ENCODE measurements at regions not wholly inside any gene's neighbourhood (a gene's known extent, or its start where the extent isn't known, plus 50 kb on each side); places are given as distances from the start of the nearest gene placed in this dataset.

GRCh38 chr4:78704981-78705683 is 71.0 kb upstream of the BMP2K start:
- H3K27ac ChIP-seq (ENCODE audit: extremely low read depth, low read depth, low read length): no peak overlapping the region
- ChIA-PET CTCF (no interaction called here), POLR2A (interaction anchor here (0.6 kb wide), 1 partner anchor 1037 kb away, joined by 6 read pairs; no protein-coding TSS in a partner anchor)
- H3K9me3 ChIP-seq (ENCODE audit: control insufficient read depth, insufficient read depth, low read depth, low read length): no peaks in the 10 kb centered on the region
- TF ChIP-seq ZNF350 (tag by site-specific recombination; IDR thresholded peaks at IDR 0.05): no peak
- TF ChIP-seq ZNF335 (tag by site-specific recombination; conservative IDR thresholded peaks at IDR 0.05): no peak
- no peak for TF ChIP-seq ZNF433 (tag by site-specific recombination; IDR thresholded peaks at IDR 0.05; ENCODE audit: low read depth)
- no peak for TF ChIP-seq ZSCAN23 (tag by site-specific recombination; IDR thresholded peaks at IDR 0.05)
- TF ChIP-seq ZNF645 (tag by site-specific recombination; IDR thresholded peaks at IDR 0.05): no peak
- TF ChIP-seq BCL6B (tag by site-specific recombination; IDR thresholded peaks at IDR 0.05): no peak
- TF ChIP-seq ZNF692 (tag by site-specific recombination; IDR thresholded peaks at IDR 0.05): no peak
- no peak for TF ChIP-seq REPIN1 (tag by site-specific recombination; IDR thresholded peaks at IDR 0.05; ENCODE audit: low read depth)
- TF ChIP-seq ZNF426 (tag by site-specific recombination; IDR thresholded peaks at IDR 0.05): no peak
- no peak for TF ChIP-seq ZNF274 (IDR thresholded peaks at IDR 0.05; ENCODE audit: low read length)
- TF ChIP-seq ZNF274 (tag by site-specific recombination; IDR thresholded peaks at IDR 0.05; ENCODE audit: borderline replicate concordance): no peak
- TF ChIP-seq ZFP3 (tag by site-specific recombination; IDR thresholded peaks at IDR 0.05; ENCODE audit: low read depth): no peak
- TF ChIP-seq ZNF423 (tag by site-specific recombination; IDR thresholded peaks at IDR 0.05): no peak
- TF ChIP-seq ZNF214 (tag by site-specific recombination; IDR thresholded peaks at IDR 0.05; ENCODE audit: borderline replicate concordance): no peak
- TF ChIP-seq ZNF768 (tag by site-specific recombination; IDR thresholded peaks at IDR 0.05): no peak
- no peak for TF ChIP-seq ZNF19 (tag by site-specific recombination; IDR thresholded peaks at IDR 0.05; ENCODE audit: low read depth)
- TF ChIP-seq KLF7 (tag by site-specific recombination; IDR thresholded peaks at IDR 0.05; ENCODE audit: borderline replicate concordance): no peak
- TF ChIP-seq HOXA7 (CRISPR knock-in tag; IDR thresholded peaks at IDR 0.05; ENCODE audit: borderline replicate concordance): no peak
- TF ChIP-seq ZNF654 (tag by site-specific recombination; IDR thresholded peaks at IDR 0.05; ENCODE audit: low read depth): no peak
- no peak for TF ChIP-seq ZNF324 (tag by site-specific recombination; IDR thresholded peaks at IDR 0.05)
- H3K4me3 ChIP-seq (ENCODE audit: low read depth, low read length): no peak overlapping the region
- no peaks in the 10 kb centered on the region for H3K36me3 ChIP-seq (ENCODE audit: control insufficient read depth in 2 of 2, insufficient read depth in 1 of 2, low read length in 2 of 2)
- no peaks in the 10 kb centered on the region for H3K4me1 ChIP-seq (ENCODE audit: control insufficient read depth, insufficient read depth, low read length)

DNA sequence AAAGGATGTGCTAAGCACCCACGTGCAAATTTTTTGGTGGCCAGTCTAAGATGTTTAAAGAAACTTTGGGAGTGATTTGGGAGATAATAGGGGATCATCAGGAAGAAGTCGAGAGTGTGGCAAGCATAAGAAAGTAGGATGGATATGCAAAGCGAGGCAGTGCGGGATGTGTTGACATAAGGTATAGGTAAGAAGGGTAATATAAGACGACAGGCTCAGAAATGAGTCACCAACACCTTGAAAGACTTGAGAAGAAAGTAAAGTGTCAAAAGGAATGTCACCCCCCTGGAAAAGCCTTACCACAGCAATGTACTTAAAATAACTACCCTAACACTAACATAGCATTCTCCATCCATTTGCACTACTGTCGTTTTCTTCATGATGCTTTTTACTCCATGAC is 69.8 kb upstream of the BMP2K start:
- H3K27ac ChIP-seq (ENCODE audit: extremely low read depth, low read depth, low read length): no peak overlapping the region
- ChIA-PET CTCF (no interaction called here), POLR2A (no interaction called here)
- no peaks in the 10 kb centered on the region for H3K9me3 ChIP-seq (ENCODE audit: control insufficient read depth, insufficient read depth, low read depth, low read length)
- no peak overlapping the region for H3K4me3 ChIP-seq (ENCODE audit: low read depth, low read length)
- H3K36me3 ChIP-seq (ENCODE audit: control insufficient read depth in 2 of 2, insufficient read depth in 1 of 2, low read length in 2 of 2): no peaks in the 10 kb centered on the region
- H3K4me1 ChIP-seq (ENCODE audit: control insufficient read depth, insufficient read depth, low read length): no peaks in the 10 kb centered on the region
- TF ChIP-seq TSHZ1 (tag by site-specific recombination; IDR thresholded peaks at IDR 0.05; ENCODE audit: borderline replicate concordance) (no peak), ZNF19 (tag by site-specific recombination; IDR thresholded peaks at IDR 0.05; ENCODE audit: low read depth) (no peak), ZBTB10 (tag by site-specific recombination; IDR thresholded peaks at IDR 0.05) (no peak), ZNF529 (tag by site-specific recombination; IDR thresholded peaks at IDR 0.05; ENCODE audit: insufficient replicate concordance) (no peak), ZFP37 (tag by site-specific recombination; IDR thresholded peaks at IDR 0.05) (no peak)
